Right kidney (tissue), 1 donor: ENCODE measurements at regions not wholly inside any gene's neighbourhood (a gene's known extent, or its start where the extent isn't known, plus 50 kb on each side); places are given as distances from the start of the nearest gene placed in this dataset.

Experiments used
- DNase-seq: peaks from one replicate; pipeline ENCODE4 v3.0.0-alpha.2; 2016

DNA sequence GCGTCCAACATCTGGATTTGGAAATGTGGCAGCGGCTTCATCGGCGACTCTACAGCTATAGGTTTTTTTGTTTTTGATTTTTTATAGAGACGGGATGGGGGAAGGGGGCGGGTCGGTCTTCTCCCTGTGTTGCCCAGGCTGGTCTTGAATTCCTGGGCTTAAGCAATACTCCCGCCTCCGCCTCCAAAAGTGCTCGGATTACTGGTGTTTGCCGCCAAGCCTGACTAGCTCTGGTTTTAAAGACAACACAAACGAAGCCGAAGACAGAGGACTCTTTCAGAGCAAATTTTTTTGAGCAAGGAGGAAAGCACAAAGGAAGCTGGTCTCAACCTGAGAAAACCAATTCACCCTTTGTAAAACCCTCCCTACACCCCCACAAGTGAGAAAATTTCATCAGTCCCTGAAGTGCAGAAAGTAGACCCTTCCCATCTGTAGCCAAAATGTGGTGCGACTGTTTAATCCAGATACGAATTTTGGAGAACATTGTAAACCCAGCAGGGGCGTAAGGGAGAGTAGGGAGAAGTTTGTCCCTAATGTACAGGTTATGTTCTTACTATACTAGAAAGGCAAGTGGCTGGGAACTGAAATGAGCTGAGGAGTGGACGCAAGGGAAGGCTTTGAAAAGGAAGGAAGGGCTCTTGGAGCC lies 185.9 kb downstream of the TRIM27 start:
- DNase-seq = no peak

DNA sequence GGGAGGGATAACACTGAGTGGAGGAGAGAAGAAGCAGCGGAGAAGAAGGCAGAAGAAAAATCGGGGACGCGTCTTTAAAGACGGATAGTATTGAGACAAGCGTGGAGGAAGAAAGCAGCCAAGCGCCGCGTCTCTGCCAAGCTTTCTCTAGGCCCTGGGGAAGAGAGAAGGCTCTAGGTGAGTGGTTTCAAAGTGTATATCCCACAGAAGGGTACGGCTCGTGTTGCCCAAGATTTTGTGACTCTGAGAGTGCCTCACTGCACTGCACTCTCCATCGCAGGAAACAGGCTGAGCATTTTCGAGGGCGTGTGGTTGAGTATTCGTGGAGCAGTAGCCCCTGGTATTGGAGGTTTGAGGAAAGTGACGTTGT lies 185.4 kb downstream of the TRIM27 start:
- DNase-seq = no peak

DNA sequence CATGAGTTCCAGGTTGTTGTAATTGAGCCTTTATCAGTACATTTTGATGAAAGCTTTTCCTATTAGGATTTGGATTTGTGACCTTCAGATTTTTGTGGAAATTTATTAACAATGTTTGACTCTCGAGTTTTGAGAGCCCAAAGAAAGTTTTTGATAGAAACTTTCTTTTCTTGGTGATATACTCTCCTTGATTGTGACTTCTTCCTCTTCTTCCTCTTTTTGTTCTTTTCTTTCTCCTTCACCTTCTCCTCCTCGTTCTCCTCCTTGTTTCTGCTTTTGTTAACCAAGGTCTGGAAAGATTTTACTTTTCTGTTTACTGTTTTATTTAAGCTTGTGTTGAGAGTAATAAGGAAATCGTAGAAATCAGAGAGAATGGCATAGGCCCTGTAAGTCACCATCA lies 182.4 kb downstream of the TRIM27 start:
- no peak for DNase-seq

DNA sequence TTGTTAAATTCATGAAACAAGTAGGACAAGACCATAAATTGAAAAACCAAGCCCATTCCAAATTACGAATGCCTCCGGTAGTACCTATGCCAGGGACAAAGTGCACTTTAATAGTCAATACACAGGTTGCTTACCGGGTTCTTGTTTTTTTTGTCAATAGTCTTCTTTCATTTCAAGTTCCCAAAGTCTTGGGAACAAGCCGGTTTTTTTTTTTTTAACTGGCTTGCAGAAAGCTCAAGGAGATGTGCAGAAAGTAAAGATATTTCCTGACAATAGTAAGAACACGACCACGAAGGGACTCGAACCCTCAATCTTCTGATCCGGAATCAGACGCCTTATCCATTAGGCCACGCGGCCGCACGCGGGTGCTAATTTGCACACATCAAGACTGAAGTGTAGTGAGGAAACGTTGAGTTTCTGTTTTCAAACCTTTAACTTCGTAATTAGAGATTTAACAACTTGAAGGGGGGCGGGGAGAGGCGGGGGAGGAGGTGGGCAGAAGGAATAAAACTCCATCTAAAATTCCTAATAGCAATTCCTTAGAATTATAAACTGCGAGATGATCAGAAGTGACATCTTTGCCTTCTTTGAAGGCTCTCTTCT lies 181.0 kb downstream of the TRIM27 start:
- no peak for DNase-seq

DNA sequence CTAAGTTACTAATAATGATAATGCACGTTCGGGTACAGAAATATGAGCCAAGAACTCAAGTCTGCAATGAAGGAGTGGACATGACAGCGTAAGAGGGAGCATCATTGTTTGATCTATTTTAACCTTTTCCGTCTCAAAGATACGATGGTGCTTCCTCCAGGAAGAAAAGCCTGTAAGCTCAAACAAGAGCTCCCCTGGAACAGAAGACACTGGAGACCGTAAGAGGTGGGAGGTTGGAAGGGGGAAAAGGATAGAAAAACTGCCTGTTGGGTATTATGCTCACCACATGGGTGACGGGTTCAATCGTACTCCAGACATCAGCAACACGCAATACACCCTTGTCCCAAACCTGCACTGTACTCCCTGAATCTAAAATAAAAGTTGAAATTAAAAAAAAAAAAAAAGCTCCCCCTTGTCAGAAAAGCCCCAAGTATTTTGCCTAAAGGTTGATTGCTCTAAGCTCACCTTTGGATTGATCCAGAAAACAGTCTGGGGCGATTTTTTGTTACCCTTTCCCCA lies 180.5 kb downstream of the TRIM27 start:
- DNase-seq = no peak

DNA sequence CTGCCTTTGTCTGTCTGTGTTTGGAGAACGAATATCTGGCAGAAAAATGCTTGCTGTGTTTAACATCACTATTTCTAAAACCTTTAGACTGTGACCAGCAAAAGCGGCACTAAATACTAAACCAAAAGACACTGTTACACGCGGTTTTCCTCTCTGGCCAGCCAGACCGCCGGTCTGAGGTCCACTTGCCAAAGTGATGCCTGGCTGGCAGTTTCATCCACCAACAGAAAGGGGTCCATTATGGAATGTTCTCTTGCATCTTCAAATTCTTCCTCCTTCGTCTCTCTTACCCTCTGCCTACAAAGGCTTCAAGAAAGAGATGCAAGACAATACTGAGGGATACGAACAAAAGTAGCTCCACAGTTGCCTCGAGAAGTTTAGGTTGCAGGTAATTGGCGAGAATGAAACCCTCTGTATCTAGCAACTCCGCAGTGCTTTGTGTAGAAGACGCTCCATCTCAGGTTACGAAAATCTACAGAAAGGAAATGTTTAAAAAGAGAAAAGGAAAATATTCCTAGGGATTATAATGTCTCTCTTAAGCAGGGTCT lies 176.6 kb downstream of the TRIM27 start:
- DNase-seq = no peak

DNA sequence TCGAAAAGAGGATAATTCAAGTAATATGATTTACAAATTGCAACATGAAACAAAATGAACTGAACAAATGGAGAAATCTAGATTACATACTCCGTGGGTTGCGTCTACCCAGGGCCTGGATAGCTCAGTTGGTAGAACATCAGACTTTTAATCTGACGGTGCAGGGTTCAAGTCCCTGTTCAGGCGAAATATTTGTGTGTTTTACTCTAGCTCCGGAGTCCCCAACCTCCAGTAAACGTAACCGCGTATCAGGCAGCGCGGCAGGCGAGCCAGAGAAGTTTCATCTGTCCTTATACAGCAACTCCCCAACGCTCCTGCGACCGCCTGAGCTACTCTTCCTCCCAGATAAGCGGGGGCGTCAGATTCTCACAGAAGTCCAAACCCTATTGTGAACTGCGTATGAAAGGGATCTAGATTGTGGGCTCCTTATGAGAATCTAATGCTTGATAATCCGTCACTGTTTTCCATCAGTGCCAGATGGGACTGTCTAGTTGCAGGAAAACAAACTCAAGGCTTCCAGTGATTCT lies 176.1 kb downstream of the TRIM27 start:
- no peak for DNase-seq

DNA sequence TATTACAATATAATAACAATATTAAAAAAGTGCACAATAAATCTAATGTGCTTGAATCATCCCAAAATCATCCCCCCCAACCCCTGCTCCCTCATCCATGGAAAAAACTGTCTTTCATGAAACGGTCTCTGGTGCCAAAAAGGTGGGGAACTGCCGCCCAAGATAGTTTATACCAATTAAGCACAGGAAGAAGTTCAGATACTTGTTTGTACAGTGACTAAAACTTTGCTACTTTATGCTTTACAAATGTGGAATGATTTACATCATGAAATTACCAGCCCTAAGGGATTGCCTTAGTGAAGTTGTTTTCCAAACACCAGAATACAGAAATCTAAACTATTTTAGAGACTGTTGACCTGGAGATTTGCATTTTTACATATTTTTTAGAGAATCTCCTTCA lies 175.6 kb downstream of the TRIM27 start:
- DNase-seq = no peak

DNA sequence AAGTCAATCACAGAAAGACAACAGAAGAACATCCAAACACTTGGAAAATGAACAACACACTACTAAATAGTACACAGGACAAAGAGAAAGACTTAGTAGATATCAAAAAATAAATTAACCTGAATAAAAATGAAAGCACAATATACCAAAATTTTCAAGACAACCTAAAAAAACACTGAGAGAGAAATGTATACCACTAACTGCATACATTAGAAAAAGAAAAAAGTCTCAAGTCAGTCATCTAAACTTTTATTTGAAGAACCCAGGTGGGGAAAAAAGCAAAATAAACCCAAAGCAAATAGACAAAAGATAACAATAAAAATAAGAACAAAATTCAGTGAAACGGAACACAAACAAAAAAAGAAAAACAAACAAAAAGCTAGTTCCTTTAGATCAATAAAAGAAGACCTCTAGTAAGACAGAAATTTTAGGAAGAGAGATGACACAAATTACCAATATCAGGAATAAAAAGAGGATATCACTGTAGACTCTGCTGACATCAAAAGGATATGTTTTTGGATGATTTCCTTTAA lies 172.8 kb downstream of the TRIM27 start:
- no peak for DNase-seq

DNA sequence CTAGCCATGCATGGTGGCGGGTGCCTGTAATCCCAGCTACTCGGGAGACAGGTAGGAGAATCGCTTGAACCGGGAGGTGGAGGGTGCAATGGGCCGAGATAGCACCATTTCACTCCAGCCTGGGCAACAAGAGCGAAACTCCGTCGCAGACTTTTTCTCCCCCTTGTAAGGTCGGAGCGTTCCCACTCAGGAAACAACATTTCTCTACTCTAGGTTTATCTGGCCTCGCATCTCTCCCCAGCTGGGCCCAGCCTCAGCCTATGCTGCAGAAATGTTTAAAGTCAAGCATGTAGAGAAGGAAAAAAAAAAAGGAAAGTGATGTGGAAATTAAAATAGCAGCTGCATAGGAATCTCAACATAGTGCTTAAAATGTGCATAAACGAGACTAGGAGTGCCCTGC lies 172.3 kb downstream of the TRIM27 start:
- DNase-seq = no peak

DNA sequence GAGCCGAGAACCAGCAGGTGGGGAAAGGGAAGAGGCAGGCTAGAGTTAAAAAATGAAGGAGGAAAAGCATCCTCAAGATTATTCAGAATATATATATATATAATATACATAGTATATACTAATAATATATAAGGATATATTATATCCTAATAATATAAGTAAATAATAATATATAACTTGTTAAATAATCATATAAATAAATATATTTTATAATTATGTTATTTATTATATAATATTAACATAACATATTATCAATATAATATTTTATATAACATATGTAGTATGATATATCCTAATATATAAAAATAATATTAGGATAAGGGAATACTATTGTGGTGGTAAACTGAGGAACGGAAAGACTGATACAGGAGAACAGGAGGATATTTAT lies 171.8 kb downstream of the TRIM27 start:
- DNase-seq = no peak

DNA sequence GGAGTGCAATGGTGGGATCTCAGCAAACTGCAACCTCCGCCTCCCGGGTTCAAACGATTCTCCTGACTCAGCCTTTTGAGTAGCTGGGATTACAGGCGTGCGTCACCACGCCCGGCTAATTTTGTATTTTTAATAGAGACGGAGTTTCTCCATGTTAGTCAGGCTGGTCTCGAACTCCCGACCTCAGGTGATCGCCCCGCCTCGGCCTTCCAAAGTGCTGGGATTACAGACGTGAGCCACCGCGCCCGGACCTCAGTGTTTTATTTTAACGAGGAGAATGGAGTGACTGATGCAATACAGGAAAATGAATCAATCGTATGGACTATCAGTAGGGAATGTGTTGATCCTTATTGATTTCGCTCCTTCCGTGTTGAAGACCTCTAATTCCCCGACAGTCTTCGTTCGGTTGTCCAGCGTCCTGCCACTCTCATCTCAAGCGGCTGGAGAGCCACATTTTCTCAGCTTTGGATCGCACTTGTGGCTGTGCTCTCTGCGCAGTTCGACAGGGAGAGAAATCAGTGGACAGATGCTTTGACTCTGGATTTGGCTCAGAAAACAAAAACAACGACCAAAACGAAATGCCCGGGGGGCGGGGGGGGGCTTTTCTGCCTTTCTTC lies 166.2 kb downstream of the TRIM27 start:
- DNase-seq = no peak

DNA sequence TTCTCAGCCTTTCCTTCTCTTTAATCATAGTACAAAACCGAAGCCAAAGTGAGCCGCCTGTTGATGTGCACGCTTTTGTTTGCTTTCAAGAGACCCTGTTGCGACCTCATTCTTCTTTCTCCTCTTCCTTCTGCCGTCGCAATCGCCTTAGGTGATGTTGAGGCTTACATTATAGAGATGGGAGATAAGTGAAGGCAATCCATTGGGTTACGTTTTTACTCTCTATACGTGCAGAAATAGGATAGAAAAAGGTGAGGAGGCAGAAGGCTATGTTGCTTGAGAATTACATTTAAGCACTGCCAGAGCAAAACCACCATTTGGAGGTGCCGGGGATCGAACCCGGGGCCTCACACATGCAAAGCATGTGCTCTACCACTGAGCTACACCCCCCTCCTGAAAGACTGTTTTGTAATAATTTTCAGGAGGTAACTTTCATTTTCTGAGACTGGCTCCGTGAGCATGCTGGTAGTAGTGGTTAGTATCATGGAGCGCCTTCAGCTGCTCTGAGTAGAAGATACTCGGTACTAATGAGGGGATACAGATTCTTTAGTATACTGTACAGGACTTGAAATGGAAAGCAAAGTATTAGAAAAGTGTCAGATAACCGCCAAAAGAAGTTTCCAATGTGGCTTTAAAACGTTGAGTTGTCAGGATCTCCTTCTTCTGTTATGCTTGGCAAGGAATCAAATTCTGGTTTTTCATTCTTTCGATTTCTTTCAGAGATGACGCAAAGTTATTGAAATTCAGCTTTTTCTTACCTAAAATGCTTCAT lies 165.6 kb downstream of the TRIM27 start:
- no peak for DNase-seq

DNA sequence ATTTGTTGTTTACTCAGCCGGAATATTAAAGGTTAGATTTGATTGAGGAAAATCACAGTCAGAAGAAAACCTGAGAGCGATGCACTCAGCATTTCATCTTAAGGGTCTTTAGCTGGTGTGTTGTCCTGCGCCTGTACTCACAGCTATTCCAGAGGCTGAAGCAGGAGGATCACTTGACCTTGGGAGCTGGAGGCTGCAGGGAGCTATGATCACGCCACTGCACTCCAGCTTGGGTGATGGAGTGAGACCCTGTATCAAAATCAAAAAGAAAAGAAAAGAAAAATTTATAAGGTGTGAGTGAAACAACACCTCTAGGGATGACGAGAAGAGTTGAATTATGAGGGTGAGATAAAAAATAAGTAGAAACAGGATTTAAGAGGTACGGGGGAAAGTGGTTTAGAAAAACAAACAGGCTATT lies 165.0 kb downstream of the TRIM27 start:
- DNase-seq = no peak

DNA sequence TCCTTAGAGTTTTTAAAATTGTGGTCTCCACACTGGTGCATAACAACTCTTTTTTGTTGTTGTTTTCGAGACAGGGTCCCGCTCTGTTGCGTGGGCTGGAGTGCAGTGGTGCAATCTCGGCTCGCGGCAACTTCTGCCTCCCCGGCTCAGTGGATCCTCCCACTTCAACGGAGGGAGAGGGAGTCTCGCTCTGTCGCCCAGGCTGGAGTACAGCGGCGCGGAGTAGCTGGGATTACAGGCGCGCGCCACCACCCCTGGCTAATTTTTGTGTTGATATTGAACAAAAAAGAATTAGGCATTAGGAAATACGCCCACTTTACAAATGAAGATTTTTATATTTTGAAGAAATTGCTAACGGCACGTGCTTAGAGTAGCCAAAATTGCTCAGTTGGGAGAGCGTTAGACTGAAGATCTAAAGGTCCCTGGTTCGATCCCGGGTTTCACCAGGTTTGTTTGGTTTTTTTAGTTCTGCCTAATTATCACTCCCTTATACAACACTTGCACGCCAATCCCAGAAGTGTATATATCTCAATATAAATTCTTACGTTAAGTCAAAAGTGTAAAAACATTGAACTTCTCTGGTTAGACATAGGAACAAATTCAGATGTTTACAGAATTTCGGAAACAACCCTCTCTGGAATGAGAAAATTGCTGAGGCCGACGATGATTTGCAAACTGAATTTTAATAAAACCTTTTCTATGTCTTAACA lies 159.6 kb downstream of the TRIM27 start:
- DNase-seq = no peak

DNA sequence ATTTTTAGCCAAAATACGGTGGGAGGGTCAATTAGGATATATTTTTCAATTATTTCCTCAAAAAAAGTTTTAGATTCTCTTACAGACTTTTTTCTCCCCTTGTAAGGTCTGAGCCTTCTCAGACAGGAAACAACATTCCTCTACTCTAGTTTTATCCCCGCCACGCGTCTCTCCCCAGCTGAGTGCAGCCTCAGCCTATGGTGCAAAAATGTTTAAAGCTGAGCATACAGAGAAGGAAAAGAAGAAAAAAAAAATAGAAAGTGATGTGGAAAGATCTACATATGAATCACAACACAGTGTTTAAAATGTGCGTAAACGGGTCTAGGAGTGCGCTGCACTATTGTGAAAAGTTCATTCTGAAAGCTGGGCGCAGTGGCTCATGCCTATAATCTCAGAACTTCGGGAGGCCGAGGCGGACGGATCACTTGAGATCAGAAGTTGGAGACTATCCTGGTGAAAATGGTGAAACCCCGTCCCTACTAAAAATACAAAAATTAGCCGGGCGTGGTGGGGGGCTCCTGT lies 159.0 kb downstream of the TRIM27 start:
- no peak for DNase-seq

DNA sequence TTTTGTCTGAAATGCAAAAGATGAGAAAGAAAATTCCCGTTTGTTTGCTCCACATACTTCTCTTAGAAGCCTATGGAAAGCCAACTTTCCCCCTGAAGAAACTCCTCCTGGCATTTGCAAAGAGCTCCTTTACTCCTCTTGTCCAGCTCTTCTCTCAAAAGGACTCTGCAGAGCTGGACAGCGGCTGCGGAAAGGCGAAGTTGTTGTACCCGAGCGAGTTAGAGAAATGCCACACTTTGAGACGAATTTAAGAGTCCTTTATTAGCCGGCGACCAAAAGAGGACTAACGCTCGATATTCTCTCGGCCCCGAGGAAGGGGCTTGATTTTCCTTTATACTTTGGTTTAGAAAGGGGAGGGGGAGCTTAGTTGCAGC lies 157.8 kb downstream of the TRIM27 start:
- DNase-seq = no peak

DNA sequence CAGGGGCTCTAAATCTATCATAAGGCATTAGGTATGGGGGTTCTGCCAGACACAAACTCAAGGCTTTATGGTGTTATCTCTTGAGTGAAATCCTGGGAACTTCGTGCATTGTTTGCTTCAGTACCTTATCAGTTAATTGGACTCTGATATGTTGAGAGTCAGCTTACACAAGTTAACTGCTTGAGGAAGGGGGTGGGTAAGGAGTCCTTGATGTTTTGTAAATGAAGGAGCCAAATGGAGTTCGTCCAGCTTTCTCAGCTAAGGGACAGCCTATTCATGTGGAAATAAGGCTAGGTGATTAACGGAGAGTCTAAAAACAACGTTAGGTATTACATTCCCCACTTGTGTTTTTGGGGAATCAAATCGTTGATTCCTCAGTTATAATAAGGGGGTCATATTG lies 157.4 kb downstream of the TRIM27 start:
- no peak for DNase-seq

DNA sequence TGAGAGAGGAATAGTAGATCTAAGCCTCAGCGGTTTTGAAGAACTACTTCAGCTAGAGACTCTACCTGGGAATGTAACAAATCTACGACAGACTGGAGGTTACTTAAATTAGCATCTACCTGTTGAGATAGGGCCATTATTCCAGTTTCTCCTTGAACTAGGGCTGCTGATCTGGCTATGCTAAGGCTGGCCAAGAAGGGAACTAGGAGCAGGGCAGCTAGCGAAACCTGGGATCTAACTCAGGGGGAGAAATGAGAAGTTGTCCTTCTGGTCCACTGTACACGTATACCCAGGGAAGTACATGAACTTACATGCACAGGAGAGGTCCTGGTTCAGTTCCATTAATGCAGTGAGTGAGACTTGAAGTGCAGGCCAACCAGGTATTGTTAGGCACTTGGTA lies 156.7 kb downstream of the TRIM27 start:
- no peak for DNase-seq

DNA sequence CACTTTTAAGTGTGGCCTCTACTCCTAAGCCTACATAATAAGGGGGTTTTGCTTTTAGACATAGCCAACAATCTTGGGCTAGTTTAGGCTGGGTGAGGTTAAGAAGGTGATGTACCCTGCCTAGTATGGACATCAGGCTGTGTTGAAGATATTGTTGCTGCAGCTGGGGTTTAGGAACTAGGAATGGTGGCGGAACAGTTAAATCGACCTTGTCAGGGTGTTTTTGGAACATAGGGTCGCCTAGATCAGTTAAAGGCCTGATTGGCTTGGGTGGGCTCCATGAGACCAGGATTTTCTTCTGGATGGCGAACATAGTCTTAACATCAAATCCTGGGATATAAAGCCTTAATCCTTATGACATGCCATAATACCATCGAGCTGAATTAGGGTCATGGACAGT lies 156.1 kb downstream of the TRIM27 start:
- DNase-seq = no peak

DNA sequence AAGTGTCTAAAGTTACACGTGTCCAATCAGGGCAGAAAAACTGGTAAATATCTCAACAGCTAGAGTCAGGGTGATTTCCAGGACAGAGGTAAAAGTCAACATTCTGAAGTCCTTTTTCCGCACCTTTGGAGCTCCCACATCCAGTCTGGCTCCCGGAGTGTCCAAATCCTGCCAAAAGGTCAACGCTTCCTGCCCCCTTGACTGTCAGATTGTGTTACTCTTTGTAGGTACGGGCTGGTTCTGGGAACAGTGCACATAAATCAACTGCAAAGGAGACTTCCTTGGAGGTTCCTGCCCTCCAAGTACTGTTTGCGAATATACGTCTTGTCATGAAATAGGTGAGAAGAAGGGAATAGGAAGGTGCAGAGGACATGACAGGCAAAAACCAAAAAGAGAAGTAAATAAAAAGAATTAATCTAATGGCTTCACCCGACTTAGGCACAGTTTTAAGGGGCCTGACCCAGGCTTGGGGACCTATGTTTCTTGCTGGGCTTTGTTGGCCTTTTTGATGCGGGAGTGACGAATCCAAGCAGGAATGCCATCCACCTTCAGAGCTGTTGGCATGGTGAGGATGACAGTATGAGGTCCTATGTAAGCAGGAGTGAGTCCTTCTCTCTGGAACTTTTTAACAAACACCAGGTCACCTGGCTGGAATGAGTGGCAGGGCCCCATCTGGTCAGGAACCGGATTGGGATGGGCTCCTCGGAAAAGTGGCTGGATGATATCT lies 155.4 kb downstream of the TRIM27 start:
- DNase-seq = no peak
